ENCODE measurements at regions not wholly inside any gene's neighbourhood (a gene's known extent, or its start where the extent isn't known, plus 50 kb on each side); places are given as distances from the start of the nearest gene placed in this dataset.
"Not testable (repeated sequence)": the region's sequence is repeated elsewhere in the genome, so short reads cannot be mapped to it uniquely, and the experiment has no call there.

- H3K4me3 Mint-ChIP-seq (ENCODE audit: unreplicated experiment) = no peak overlapping the region
- intact Hi-C loops (cut with micrococcal nuclease) = no loop called here
- no peak overlapping the region for H3K27ac Mint-ChIP-seq (ENCODE audit: low read depth, unreplicated experiment)
- no TSS peak for BruUV-seq (replicated peaks)
- H3K36me3 Mint-ChIP-seq (ENCODE audit: insufficient read depth, unreplicated experiment) = no peaks in the 10 kb centered on the region
- peaks cover 36% of the 10 kb centered on the region for H3K27me3 Mint-ChIP-seq (ENCODE audit: insufficient read depth, unreplicated experiment)
- H3K9me3 Mint-ChIP-seq (ENCODE audit: unreplicated experiment) = no peaks in the 10 kb centered on the region
- no peaks in the 10 kb centered on the region for H3K4me1 Mint-ChIP-seq (ENCODE audit: insufficient read depth, unreplicated experiment)
- no peak for DNase-seq (ENCODE audit: unreplicated experiment)
- no peak for TF ChIP-seq CTCF (IDR thresholded peaks at IDR 0.05; ENCODE audit: unreplicated experiment)
- ChIA-PET POLR2A (no interaction called here), CTCF (interaction anchor here (0.6 kb wide), 1 partner anchor 126 kb away, joined by 3 read pairs; no protein-coding TSS in a partner anchor)
These were observed 333.8 kb downstream of the PREX1 start for GRCh38 chr20:48493966-48494365.

GRCh38 chr20:48493331-48493730 is 334.5 kb downstream of the PREX1 start:
- CTCF ChIA-PET = not testable (repeated sequence)

GRCh38 chr20:48492715-48493070 is 335.1 kb downstream of the PREX1 start:
- Mint-ChIP-seq H3K27me3 (ENCODE audit: insufficient read depth, unreplicated experiment) (peaks cover 37% of the 10 kb centered on the region), H3K4me3 (ENCODE audit: unreplicated experiment) (no peak overlapping the region), H3K9me3 (ENCODE audit: unreplicated experiment) (no peaks in the 10 kb centered on the region), H3K4me1 (ENCODE audit: insufficient read depth, unreplicated experiment) (no peaks in the 10 kb centered on the region), H3K36me3 (ENCODE audit: insufficient read depth, unreplicated experiment) (no peaks in the 10 kb centered on the region), H3K27ac (ENCODE audit: low read depth, unreplicated experiment) (no peak overlapping the region)
- DNase-seq (ENCODE audit: unreplicated experiment) = no peak
- ChIA-PET POLR2A (no interaction called here), CTCF (no interaction called here)
- intact Hi-C loops (cut with micrococcal nuclease) = no loop called here
- no peak for TF ChIP-seq CTCF (IDR thresholded peaks at IDR 0.05; ENCODE audit: unreplicated experiment)
- BruUV-seq (replicated peaks) = no TSS peak

More at GRCh38 chr20:48493331-48493730, 334.5 kb downstream of the PREX1 start:
- H3K9me3 Mint-ChIP-seq (ENCODE audit: unreplicated experiment); H3K4me3 Mint-ChIP-seq (ENCODE audit: unreplicated experiment); DNase-seq (ENCODE audit: unreplicated experiment); BruUV-seq (replicated peaks); intact Hi-C loops (cut with micrococcal nuclease); H3K27ac Mint-ChIP-seq (ENCODE audit: low read depth, unreplicated experiment); H3K36me3 Mint-ChIP-seq (ENCODE audit: insufficient read depth, unreplicated experiment); POLR2A ChIA-PET; H3K4me1 Mint-ChIP-seq (ENCODE audit: insufficient read depth, unreplicated experiment): not testable (repeated sequence)
- H3K27me3 Mint-ChIP-seq (ENCODE audit: insufficient read depth, unreplicated experiment) = peaks cover 37% of the 10 kb centered on the region

- no peak for TF ChIP-seq CTCF (IDR thresholded peaks at IDR 0.05; ENCODE audit: unreplicated experiment)
- Mint-ChIP-seq H3K9me3 (ENCODE audit: unreplicated experiment) (no peaks in the 10 kb centered on the region), H3K4me3 (ENCODE audit: unreplicated experiment) (no peak overlapping the region), H3K27ac (ENCODE audit: low read depth, unreplicated experiment) (no peak overlapping the region), H3K27me3 (ENCODE audit: insufficient read depth, unreplicated experiment) (peaks cover 41% of the 10 kb centered on the region), H3K4me1 (ENCODE audit: insufficient read depth, unreplicated experiment) (no peaks in the 10 kb centered on the region), H3K36me3 (ENCODE audit: insufficient read depth, unreplicated experiment) (no peaks in the 10 kb centered on the region)
- POLR2A ChIA-PET = interaction anchor here (0.6 to 1.9 kb wide), 2 partner anchors 11 to 137 kb away, joined by 3 to 4 read pairs; no protein-coding TSS in a partner anchor
- DNase-seq (ENCODE audit: unreplicated experiment) = no peak
- CTCF ChIA-PET = interaction anchor here (0.6 kb wide), 1 partner anchor 9 kb away, joined by 3 read pairs; no protein-coding TSS in a partner anchor
- no TSS peak for BruUV-seq (replicated peaks)
- intact Hi-C loops (cut with micrococcal nuclease) = no loop called here
These were observed 335.6 kb downstream of the PREX1 start for GRCh38 chr20:48492015-48492714.

Measured in MCF 10A (cell line).